HL-60 (cell line): ENCODE measurements at regions not wholly inside any gene's neighbourhood (a gene's known extent, or its start where the extent isn't known, plus 50 kb on each side); places are given as distances from the start of the nearest gene placed in this dataset.

Experiments
- GABPA ChIP-seq: IDR thresholded peaks from 2 replicates; pipeline ENCODE4 v1.6.1; 2012; ENCODE audit warnings: low read depth
- POLR2AphosphoS5 ChIP-seq: IDR thresholded peaks from 2 replicates; pipeline ENCODE4 v1.6.1; 2012; ENCODE audit warnings: low read depth
- TF ChIP-seq, protein P1 (sequence below): IDR thresholded peaks from one replicate; pipeline ENCODE4 v1.5.1; 2011; ENCODE audit warnings: low read length, control low read depth, inconsistent platforms; ENCODE audit not compliant: insufficient read depth
- TF ChIP-seq, protein P2 (sequence below): IDR thresholded peaks from 2 replicates; pipeline ENCODE4 v1.6.1; 2012; ENCODE audit warnings: low read depth; ENCODE audit not compliant: insufficient replicate concordance

DNA sequence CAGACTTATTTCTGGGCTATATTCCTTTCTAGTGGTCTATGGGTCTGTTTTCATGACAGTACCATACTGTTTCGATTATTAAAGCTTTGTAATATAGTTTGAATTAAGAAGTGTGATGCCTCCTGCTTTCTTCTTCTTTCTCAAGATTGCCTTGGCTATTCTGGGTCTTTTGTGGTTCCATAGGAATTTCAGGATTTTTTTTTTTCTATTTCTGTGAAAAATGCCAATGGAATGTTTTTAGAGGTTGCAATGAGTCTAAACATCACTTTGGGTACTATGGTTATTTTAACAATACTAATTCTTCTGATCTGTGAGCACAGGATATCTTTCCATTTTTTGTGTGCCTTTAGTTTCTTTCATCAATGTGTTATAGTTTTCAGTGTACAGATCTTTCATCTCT is 204.3 kb upstream of the HCCS start:
- TF ChIP-seq, protein P1, sequence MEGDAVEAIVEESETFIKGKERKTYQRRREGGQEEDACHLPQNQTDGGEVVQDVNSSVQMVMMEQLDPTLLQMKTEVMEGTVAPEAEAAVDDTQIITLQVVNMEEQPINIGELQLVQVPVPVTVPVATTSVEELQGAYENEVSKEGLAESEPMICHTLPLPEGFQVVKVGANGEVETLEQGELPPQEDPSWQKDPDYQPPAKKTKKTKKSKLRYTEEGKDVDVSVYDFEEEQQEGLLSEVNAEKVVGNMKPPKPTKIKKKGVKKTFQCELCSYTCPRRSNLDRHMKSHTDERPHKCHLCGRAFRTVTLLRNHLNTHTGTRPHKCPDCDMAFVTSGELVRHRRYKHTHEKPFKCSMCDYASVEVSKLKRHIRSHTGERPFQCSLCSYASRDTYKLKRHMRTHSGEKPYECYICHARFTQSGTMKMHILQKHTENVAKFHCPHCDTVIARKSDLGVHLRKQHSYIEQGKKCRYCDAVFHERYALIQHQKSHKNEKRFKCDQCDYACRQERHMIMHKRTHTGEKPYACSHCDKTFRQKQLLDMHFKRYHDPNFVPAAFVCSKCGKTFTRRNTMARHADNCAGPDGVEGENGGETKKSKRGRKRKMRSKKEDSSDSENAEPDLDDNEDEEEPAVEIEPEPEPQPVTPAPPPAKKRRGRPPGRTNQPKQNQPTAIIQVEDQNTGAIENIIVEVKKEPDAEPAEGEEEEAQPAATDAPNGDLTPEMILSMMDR, result no peak
- TF ChIP-seq POLR2AphosphoS5 (no peak), GABPA (no peak)
- TF ChIP-seq, protein P2, sequence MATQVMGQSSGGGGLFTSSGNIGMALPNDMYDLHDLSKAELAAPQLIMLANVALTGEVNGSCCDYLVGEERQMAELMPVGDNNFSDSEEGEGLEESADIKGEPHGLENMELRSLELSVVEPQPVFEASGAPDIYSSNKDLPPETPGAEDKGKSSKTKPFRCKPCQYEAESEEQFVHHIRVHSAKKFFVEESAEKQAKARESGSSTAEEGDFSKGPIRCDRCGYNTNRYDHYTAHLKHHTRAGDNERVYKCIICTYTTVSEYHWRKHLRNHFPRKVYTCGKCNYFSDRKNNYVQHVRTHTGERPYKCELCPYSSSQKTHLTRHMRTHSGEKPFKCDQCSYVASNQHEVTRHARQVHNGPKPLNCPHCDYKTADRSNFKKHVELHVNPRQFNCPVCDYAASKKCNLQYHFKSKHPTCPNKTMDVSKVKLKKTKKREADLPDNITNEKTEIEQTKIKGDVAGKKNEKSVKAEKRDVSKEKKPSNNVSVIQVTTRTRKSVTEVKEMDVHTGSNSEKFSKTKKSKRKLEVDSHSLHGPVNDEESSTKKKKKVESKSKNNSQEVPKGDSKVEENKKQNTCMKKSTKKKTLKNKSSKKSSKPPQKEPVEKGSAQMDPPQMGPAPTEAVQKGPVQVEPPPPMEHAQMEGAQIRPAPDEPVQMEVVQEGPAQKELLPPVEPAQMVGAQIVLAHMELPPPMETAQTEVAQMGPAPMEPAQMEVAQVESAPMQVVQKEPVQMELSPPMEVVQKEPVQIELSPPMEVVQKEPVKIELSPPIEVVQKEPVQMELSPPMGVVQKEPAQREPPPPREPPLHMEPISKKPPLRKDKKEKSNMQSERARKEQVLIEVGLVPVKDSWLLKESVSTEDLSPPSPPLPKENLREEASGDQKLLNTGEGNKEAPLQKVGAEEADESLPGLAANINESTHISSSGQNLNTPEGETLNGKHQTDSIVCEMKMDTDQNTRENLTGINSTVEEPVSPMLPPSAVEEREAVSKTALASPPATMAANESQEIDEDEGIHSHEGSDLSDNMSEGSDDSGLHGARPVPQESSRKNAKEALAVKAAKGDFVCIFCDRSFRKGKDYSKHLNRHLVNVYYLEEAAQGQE, result no peak
